ENCODE measurements at regions not wholly inside any gene's neighbourhood (a gene's known extent, or its start where the extent isn't known, plus 50 kb on each side); places are given as distances from the start of the nearest gene placed in this dataset.

DNA sequence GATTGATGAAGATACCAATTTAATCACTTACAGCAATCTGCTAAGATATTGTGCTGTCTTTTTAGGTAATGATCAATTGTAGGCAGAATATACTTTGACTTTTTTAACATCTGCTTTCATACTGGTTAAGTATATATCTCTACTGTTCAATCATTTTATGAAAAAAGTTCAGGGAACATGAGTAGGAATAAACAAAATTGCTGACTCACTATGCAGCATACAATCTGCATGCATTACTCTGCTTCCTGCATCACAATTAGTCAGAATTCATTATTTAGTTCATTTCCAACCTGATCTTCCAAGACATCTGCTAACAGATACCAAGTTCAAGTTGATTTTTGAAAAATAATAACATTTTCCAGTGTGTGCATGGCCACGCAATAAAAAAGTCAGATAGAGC is 1430.4 kb upstream of the LRRTM1 start:
- no peak overlapping the region for H3K27ac ChIP-seq
- DNase-seq (ENCODE audit: low spot score in 2 of 2), result no peak
- no peak for TF ChIP-seq POLR2A (IDR thresholded peaks at IDR 0.05)
- no peak for TF ChIP-seq POLR2AphosphoS5 (IDR thresholded peaks at IDR 0.05)
- TF ChIP-seq, protein P1, sequence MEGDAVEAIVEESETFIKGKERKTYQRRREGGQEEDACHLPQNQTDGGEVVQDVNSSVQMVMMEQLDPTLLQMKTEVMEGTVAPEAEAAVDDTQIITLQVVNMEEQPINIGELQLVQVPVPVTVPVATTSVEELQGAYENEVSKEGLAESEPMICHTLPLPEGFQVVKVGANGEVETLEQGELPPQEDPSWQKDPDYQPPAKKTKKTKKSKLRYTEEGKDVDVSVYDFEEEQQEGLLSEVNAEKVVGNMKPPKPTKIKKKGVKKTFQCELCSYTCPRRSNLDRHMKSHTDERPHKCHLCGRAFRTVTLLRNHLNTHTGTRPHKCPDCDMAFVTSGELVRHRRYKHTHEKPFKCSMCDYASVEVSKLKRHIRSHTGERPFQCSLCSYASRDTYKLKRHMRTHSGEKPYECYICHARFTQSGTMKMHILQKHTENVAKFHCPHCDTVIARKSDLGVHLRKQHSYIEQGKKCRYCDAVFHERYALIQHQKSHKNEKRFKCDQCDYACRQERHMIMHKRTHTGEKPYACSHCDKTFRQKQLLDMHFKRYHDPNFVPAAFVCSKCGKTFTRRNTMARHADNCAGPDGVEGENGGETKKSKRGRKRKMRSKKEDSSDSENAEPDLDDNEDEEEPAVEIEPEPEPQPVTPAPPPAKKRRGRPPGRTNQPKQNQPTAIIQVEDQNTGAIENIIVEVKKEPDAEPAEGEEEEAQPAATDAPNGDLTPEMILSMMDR (IDR thresholded peaks at IDR 0.05), result no peak

DNA sequence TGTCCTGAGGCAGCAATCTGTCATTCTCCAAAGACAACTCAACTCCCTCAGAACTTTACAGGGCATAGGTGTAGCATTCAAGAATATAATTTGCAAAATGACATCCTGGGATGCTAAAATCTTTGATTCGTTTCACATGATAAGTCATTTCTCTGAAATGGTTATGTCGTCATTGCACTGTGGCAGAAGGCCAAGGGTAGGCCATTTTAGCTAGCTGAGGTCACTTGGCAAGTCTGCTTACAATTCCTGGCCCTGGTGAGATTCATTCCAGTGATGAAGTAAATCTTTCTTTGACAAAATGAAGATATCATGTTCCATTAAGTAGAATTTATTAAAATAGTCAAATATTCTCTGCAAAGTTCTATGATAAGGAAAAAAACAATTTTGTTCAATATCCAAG is 1410.3 kb upstream of the LRRTM1 start:
- TF ChIP-seq, protein P1 (IDR thresholded peaks at IDR 0.05), result no peak
- TF ChIP-seq POLR2AphosphoS5 (IDR thresholded peaks at IDR 0.05) (no peak), POLR2A (IDR thresholded peaks at IDR 0.05) (no peak)
- intact Hi-C loops (cut with DNase I; ENCODE audit: low total_unique reads), result no loop called here
- Histone ChIP-seq H3K4me1 (no peaks in the 10 kb centered on the region), H3K27me3 (no peaks in the 10 kb centered on the region), H3K36me3 (no peaks in the 10 kb centered on the region), H3K4me3 (no peak overlapping the region), H3K27ac (no peak overlapping the region), H3K9me3 (no peaks in the 10 kb centered on the region)
- no peak for DNase-seq (ENCODE audit: low spot score in 2 of 2)

More for the DNA sequence above, 1430.4 kb upstream of the LRRTM1 start:
- Histone ChIP-seq H3K4me1 (no peaks in the 10 kb centered on the region), H3K27me3 (no peaks in the 10 kb centered on the region), H3K36me3 (no peaks in the 10 kb centered on the region), H3K4me3 (no peak overlapping the region), H3K9me3 (no peaks in the 10 kb centered on the region)
- intact Hi-C loops (cut with DNase I; ENCODE audit: low total_unique reads), result no loop called here

GRCh38 chr2:81706856-81707255 is 1402.3 kb upstream of the LRRTM1 start:
- Histone ChIP-seq H3K27me3 (no peaks in the 10 kb centered on the region), H3K9me3 (no peaks in the 10 kb centered on the region), H3K36me3 (no peaks in the 10 kb centered on the region), H3K4me1 (no peaks in the 10 kb centered on the region), H3K4me3 (no peak overlapping the region), H3K27ac (no peak overlapping the region)
- TF ChIP-seq POLR2AphosphoS5 (IDR thresholded peaks at IDR 0.05) (no peak), POLR2A (IDR thresholded peaks at IDR 0.05) (no peak)
- TF ChIP-seq, protein P1 (IDR thresholded peaks at IDR 0.05), result no peak
- intact Hi-C loops (cut with DNase I; ENCODE audit: low total_unique reads), result no loop called here
- no peak for DNase-seq (ENCODE audit: low spot score in 2 of 2)

GRCh38 chr2:81703831-81704230 is 1399.3 kb upstream of the LRRTM1 start:
- Histone ChIP-seq H3K9me3 (no peaks in the 10 kb centered on the region), H3K4me1 (no peaks in the 10 kb centered on the region), H3K27ac (no peak overlapping the region), H3K4me3 (no peak overlapping the region), H3K36me3 (no peaks in the 10 kb centered on the region), H3K27me3 (no peaks in the 10 kb centered on the region)
- intact Hi-C loops (cut with DNase I; ENCODE audit: low total_unique reads), result no loop called here
- DNase-seq (ENCODE audit: low spot score in 2 of 2), result no peak
- TF ChIP-seq POLR2A (IDR thresholded peaks at IDR 0.05), result no peak
- TF ChIP-seq, protein P1 (IDR thresholded peaks at IDR 0.05), result no peak
- TF ChIP-seq POLR2AphosphoS5 (IDR thresholded peaks at IDR 0.05), result no peak

GRCh38 chr2:81692566-81692965 is 1388.0 kb upstream of the LRRTM1 start:
- intact Hi-C loops (cut with DNase I; ENCODE audit: low total_unique reads), result no loop called here
- TF ChIP-seq POLR2A (IDR thresholded peaks at IDR 0.05) (no peak), POLR2AphosphoS5 (IDR thresholded peaks at IDR 0.05) (no peak)
- TF ChIP-seq, protein P1 (IDR thresholded peaks at IDR 0.05), result no peak
- DNase-seq (ENCODE audit: low spot score in 2 of 2), result no peak

More at GRCh38 chr2:81692566-81692965, 1388.0 kb upstream of the LRRTM1 start:
- no peak overlapping the region for H3K27ac ChIP-seq
- H3K9me3 ChIP-seq, result no peaks in the 10 kb centered on the region
- H3K27me3 ChIP-seq, result no peaks in the 10 kb centered on the region
- H3K4me1 ChIP-seq, result no peaks in the 10 kb centered on the region
- no peaks in the 10 kb centered on the region for H3K36me3 ChIP-seq
- no peak overlapping the region for H3K4me3 ChIP-seq

Data from breast epithelium (tissue), 4 donors.